ENCODE measurements at regions not wholly inside any gene's neighbourhood (a gene's known extent, or its start where the extent isn't known, plus 50 kb on each side); places are given as distances from the start of the nearest gene placed in this dataset.

GRCh38 chr11:76271068-76271467 is 64.8 kb upstream of the WNT11 start:
- Histone ChIP-seq H3K4me3 (no peak overlapping the region), H3K27me3 (no peaks in the 10 kb centered on the region), H3K9ac (no peak overlapping the region), H3K79me2 (ENCODE audit: low read depth) (no peaks in the 10 kb centered on the region), H3K9me3 (ENCODE audit: low read depth) (no peaks in the 10 kb centered on the region), H3K27ac (no peak overlapping the region), H2AFZ (replicated peaks) (no peak overlapping the region), H3K36me3 (no peaks in the 10 kb centered on the region), H4K20me1 (ENCODE audit: low read depth) (no peaks in the 10 kb centered on the region), H3K4me1 (no peaks in the 10 kb centered on the region), H3F3A (ENCODE audit: low read depth) (no peaks in the 10 kb centered on the region), H3K4me2 (no peak overlapping the region)
- no peak for DNase-seq (ENCODE audit: low spot score)
- peaks cover 8% of the 10 kb centered on the region for H3K27me3 Mint-ChIP-seq (ENCODE audit: insufficient read depth, low read depth)
- no peak for TF ChIP-seq EZH2 (IDR thresholded peaks at IDR 0.05)
- no peak overlapping the region for H3K27ac Mint-ChIP-seq
- H3K4me3 Mint-ChIP-seq: no peak overlapping the region
- H3K9me3 Mint-ChIP-seq: peaks cover 15% of the 10 kb centered on the region
- H3K36me3 Mint-ChIP-seq: no peaks in the 10 kb centered on the region
- no peaks in the 10 kb centered on the region for H3K4me1 Mint-ChIP-seq

- H3K27ac ChIP-seq: no peak overlapping the region
- Mint-ChIP-seq H3K36me3 (no peaks in the 10 kb centered on the region), H3K27ac (no peak overlapping the region), H3K4me3 (no peak overlapping the region), H3K4me1 (no peaks in the 10 kb centered on the region), H3K27me3 (ENCODE audit: insufficient read depth, low read depth) (peaks cover 9% of the 10 kb centered on the region), H3K9me3 (peaks cover 15% of the 10 kb centered on the region)
- H3K4me3 ChIP-seq: no peak overlapping the region
- H3K4me2 ChIP-seq: no peak overlapping the region
- no peaks in the 10 kb centered on the region for H3K79me2 ChIP-seq (ENCODE audit: low read depth)
- H4K20me1 ChIP-seq (ENCODE audit: low read depth): no peaks in the 10 kb centered on the region
- DNase-seq (ENCODE audit: low spot score): no peak
- no peak overlapping the region for H2AFZ ChIP-seq (replicated peaks)
- H3K9me3 ChIP-seq (ENCODE audit: low read depth): no peaks in the 10 kb centered on the region
- H3K27me3 ChIP-seq: no peaks in the 10 kb centered on the region
- H3K4me1 ChIP-seq: no peaks in the 10 kb centered on the region
- H3K9ac ChIP-seq: no peak overlapping the region
- no peaks in the 10 kb centered on the region for H3K36me3 ChIP-seq
- H3F3A ChIP-seq (ENCODE audit: low read depth): no peaks in the 10 kb centered on the region
- TF ChIP-seq EZH2phosphoT487 (IDR thresholded peaks at IDR 0.05): no peak
- TF ChIP-seq EZH2 (IDR thresholded peaks at IDR 0.05): no peak
- TF ChIP-seq CTCF (IDR thresholded peaks at IDR 0.05): no peak
These were observed 64.1 kb upstream of the WNT11 start for GRCh38 chr11:76270389-76270788.

- H3K27me3 Mint-ChIP-seq (ENCODE audit: insufficient read depth, low read depth): peaks cover 9% of the 10 kb centered on the region
- H3K36me3 Mint-ChIP-seq: no peaks in the 10 kb centered on the region
- Histone ChIP-seq H3K27me3 (no peaks in the 10 kb centered on the region), H2AFZ (replicated peaks) (no peak overlapping the region), H3K4me1 (no peaks in the 10 kb centered on the region), H3K9me3 (ENCODE audit: low read depth) (no peaks in the 10 kb centered on the region), H3K27ac (no peak overlapping the region), H3K36me3 (no peaks in the 10 kb centered on the region), H4K20me1 (ENCODE audit: low read depth) (no peaks in the 10 kb centered on the region), H3K4me2 (no peak overlapping the region), H3K79me2 (ENCODE audit: low read depth) (no peaks in the 10 kb centered on the region), H3F3A (ENCODE audit: low read depth) (no peaks in the 10 kb centered on the region), H3K9ac (no peak overlapping the region), H3K4me3 (no peak overlapping the region)
- no peak for DNase-seq (ENCODE audit: low spot score)
- no peaks in the 10 kb centered on the region for H3K4me1 Mint-ChIP-seq
- peaks cover 10% of the 10 kb centered on the region for H3K9me3 Mint-ChIP-seq
- no peak overlapping the region for H3K4me3 Mint-ChIP-seq
- no peak overlapping the region for H3K27ac Mint-ChIP-seq
- TF ChIP-seq EZH2 (IDR thresholded peaks at IDR 0.05) (no peak), CTCF (IDR thresholded peaks at IDR 0.05) (no peak), EZH2phosphoT487 (IDR thresholded peaks at IDR 0.05) (no peak)
These were observed 63.5 kb upstream of the WNT11 start for GRCh38 chr11:76269661-76270261.

GRCh38 chr11:76269247-76269646 is 62.9 kb upstream of the WNT11 start:
- Histone ChIP-seq H3K4me2 (no peak overlapping the region), H2AFZ (replicated peaks) (no peak overlapping the region), H4K20me1 (ENCODE audit: low read depth) (no peaks in the 10 kb centered on the region), H3K9me3 (ENCODE audit: low read depth) (no peaks in the 10 kb centered on the region), H3K27ac (no peak overlapping the region), H3K36me3 (no peaks in the 10 kb centered on the region), H3K9ac (no peak overlapping the region), H3F3A (ENCODE audit: low read depth) (no peaks in the 10 kb centered on the region), H3K4me3 (no peak overlapping the region), H3K4me1 (no peaks in the 10 kb centered on the region), H3K27me3 (no peaks in the 10 kb centered on the region), H3K79me2 (ENCODE audit: low read depth) (no peaks in the 10 kb centered on the region)
- Mint-ChIP-seq H3K27me3 (ENCODE audit: insufficient read depth, low read depth) (peaks cover 6% of the 10 kb centered on the region), H3K9me3 (peaks cover 5% of the 10 kb centered on the region), H3K4me3 (no peak overlapping the region), H3K27ac (no peak overlapping the region), H3K4me1 (no peaks in the 10 kb centered on the region), H3K36me3 (no peaks in the 10 kb centered on the region)
- TF ChIP-seq EZH2 (IDR thresholded peaks at IDR 0.05) (no peak), CTCF (IDR thresholded peaks at IDR 0.05) (no peak), EZH2phosphoT487 (IDR thresholded peaks at IDR 0.05) (no peak)
- DNase-seq (ENCODE audit: low spot score): no peak

Data from neural progenitor cell (in vitro differentiated cells).